Erythroblast (primary cell): ENCODE measurements at regions not wholly inside any gene's neighbourhood (a gene's known extent, or its start where the extent isn't known, plus 50 kb on each side); places are given as distances from the start of the nearest gene placed in this dataset.

Source experiments
- GATA1 ChIP-seq: IDR thresholded peaks from 2 replicates; pipeline ENCODE4 v1.6.1; 2011; ENCODE audit warnings: low read depth, mild to moderate bottlenecking, control low read depth, low read length, moderate library complexity
- POLR2A ChIP-seq: IDR thresholded peaks from 2 replicates; pipeline ENCODE4 v1.6.1; 2011; ENCODE audit warnings: mild to moderate bottlenecking, low read length

GRCh38 chr6:163828038-163828795 lies 413.7 kb downstream of the QKI start:
- TF ChIP-seq POLR2A: no peak
- no peak for TF ChIP-seq GATA1
